SK-N-SH (cell line): ENCODE measurements at regions not wholly inside any gene's neighbourhood (a gene's known extent, or its start where the extent isn't known, plus 50 kb on each side); places are given as distances from the start of the nearest gene placed in this dataset.

Experiments used
- TF ChIP-seq, protein P1 (sequence below): IDR thresholded peaks from 2 replicates; pipeline ENCODE4 v1.4.0; 2012; ENCODE audit warnings: low read depth
- TF ChIP-seq, protein P2 (sequence below): fragments of 200-600 bp; sonication (generic); IDR thresholded peaks from 2 replicates; pipeline ENCODE4 v1.6.1; 2017; ENCODE audit warnings: antibody characterized with exemption, mild to moderate bottlenecking, moderate library complexity

DNA sequence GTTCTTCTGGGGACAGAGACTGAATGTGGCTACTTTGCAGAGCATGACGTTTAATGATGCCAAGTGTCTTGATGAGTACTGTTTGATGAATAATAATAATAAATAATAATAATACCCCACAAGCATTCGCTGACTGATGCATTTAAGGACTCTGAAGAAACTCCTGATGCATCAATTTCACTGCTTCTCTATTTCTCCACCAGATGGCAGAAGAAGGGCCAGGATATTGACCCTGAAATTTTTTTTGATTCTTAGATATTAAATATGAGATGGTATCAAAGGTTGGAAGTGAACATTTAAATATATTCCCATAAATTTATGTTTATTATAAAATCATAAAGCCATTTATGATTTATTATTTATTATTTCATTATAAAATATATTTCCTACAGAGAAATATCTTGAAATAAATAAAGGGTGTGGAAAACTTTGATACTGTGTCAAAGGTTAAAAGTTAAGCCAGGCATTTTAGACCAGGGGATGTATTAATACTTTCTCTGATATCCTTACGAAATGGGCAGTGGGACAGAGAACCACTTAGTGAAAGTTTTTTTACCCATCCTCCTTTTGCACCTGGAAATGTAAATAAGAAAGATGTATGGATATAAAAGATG is 170.9 kb downstream of the LACC1 start:
- TF ChIP-seq, protein P1, sequence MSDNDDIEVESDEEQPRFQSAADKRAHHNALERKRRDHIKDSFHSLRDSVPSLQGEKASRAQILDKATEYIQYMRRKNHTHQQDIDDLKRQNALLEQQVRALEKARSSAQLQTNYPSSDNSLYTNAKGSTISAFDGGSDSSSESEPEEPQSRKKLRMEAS: no peak
- TF ChIP-seq, protein P2, sequence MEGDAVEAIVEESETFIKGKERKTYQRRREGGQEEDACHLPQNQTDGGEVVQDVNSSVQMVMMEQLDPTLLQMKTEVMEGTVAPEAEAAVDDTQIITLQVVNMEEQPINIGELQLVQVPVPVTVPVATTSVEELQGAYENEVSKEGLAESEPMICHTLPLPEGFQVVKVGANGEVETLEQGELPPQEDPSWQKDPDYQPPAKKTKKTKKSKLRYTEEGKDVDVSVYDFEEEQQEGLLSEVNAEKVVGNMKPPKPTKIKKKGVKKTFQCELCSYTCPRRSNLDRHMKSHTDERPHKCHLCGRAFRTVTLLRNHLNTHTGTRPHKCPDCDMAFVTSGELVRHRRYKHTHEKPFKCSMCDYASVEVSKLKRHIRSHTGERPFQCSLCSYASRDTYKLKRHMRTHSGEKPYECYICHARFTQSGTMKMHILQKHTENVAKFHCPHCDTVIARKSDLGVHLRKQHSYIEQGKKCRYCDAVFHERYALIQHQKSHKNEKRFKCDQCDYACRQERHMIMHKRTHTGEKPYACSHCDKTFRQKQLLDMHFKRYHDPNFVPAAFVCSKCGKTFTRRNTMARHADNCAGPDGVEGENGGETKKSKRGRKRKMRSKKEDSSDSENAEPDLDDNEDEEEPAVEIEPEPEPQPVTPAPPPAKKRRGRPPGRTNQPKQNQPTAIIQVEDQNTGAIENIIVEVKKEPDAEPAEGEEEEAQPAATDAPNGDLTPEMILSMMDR: peak; percentile 78
